Thymus (tissue), 11 donors: ENCODE measurements at regions not wholly inside any gene's neighbourhood (a gene's known extent, or its start where the extent isn't known, plus 50 kb on each side); places are given as distances from the start of the nearest gene placed in this dataset.
"Not testable (repeated sequence)": the region's sequence is repeated elsewhere in the genome, so short reads cannot be mapped to it uniquely, and the experiment has no call there.

Source experiments
- DNase-seq, 9 donors: peaks; one replicate each; pipeline ENCODE4 v3.0.0-alpha.2; 2013; ENCODE audit warnings: low spot score in 9 of 9, low read depth in 6 of 9, missing footprints in 1 of 9
- H3K27ac ChIP-seq, 2 donors: one replicate each; pipeline ENCODE4 v1.5.1; 2013; ENCODE audit warnings: control low read depth in 1 of 2, low read depth in 1 of 2, low read length in 1 of 2, mild to moderate bottlenecking in 1 of 2, moderate library complexity in 1 of 2
- H3K27me3 ChIP-seq, 2 donors: one replicate each; pipeline ENCODE4 v1.5.1; 2013; ENCODE audit warnings: low read length in 1 of 2; ENCODE audit not compliant: control insufficient read depth in 2 of 2, insufficient read depth in 1 of 2
- H3K36me3 ChIP-seq, 2 donors: one replicate each; pipeline ENCODE4 v1.5.1; 2013; ENCODE audit warnings: low read length in 1 of 2, mild to moderate bottlenecking in 1 of 2, moderate library complexity in 1 of 2; ENCODE audit not compliant: control insufficient read depth in 2 of 2, insufficient read depth in 2 of 2
- H3K4me1 ChIP-seq, 2 donors: one replicate each; pipeline ENCODE4 v1.5.1; 2013; ENCODE audit warnings: low read length in 2 of 2; ENCODE audit not compliant: control insufficient read depth in 2 of 2, insufficient read depth in 2 of 2
- H3K4me3 ChIP-seq, 2 donors: one replicate each; pipeline ENCODE4 v1.5.1; 2013; ENCODE audit warnings: low read length in 2 of 2, control low read depth in 1 of 2, mild to moderate bottlenecking in 1 of 2
- H3K9me3 ChIP-seq, 2 donors: one replicate each; pipeline ENCODE4 v1.5.1; 2013; ENCODE audit warnings: low read length in 1 of 2, mild to moderate bottlenecking in 1 of 2; ENCODE audit not compliant: control insufficient read depth in 2 of 2, insufficient read depth in 1 of 2
- WGBS: extraction: QIAGEN DNeasy Blood & Tissue Kit; methylation state at CpG from one replicate; pipeline ENCODE4 v1.1.7; 2013; 5-methylcytosine and 5-hydroxymethylcytosine counted together
- donor health status: healthy.

DNA sequence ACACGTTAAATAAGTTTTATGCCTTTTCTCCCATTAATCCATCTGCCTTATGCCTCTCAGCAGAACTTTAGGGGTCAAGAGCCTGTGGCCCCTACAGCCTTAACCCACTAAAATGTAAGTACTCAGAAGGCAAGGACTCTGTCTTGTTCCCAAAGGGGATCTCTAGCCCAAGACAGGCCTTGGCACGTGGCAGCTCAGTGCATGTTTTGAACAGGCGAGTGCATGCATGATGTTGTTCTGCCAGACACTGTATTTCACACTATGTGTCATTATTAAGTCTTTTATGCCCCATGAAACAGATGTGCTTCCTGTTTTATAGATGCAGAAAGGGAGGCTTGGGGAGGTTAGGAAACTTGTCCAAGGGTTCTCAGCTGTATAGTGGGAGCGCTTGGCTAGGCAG, 102.8 kb downstream of the ETS2 start:
- Histone ChIP-seq H3K4me3 (no peak overlapping the region), H3K27me3 (peaks cover 0 to 2% of the 10 kb centered on the region in 2 donors), H3K9me3 (no peaks in the 10 kb centered on the region), H3K36me3 (no peaks in the 10 kb centered on the region), H3K4me1 (peaks cover 0 to 23% of the 10 kb centered on the region in 2 donors), H3K27ac (peak overlapping the region in 1 of 2 donors; percentile 64)
- DNase-seq: no peak
- 96% methylated on average over 4 of the region's 4 CpGs for WGBS

DNA sequence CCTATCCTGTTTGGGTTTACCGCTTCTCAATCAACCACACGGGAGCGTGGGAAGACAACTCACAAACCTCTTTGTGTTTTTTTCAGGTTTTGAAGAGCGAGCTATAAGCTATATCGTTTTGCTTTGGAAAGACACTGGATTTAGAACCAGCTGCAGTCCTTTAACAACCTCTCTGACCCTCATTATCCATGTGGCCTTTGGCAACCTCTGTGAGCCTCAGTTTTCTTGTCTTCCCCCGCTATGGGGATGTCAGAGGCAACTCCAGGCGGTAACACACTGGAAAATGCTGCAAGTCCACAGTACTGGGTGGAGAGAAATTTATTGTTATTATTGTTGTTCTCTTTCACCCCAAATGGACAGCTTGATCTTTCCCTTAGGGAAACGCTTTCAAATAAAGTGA, 100.0 kb downstream of the ETS2 start:
- Histone ChIP-seq H3K27me3 (no peaks in the 10 kb centered on the region), H3K9me3 (no peaks in the 10 kb centered on the region), H3K4me3 (no peak overlapping the region), H3K36me3 (no peaks in the 10 kb centered on the region), H3K4me1 (peaks cover 0 to 14% of the 10 kb centered on the region in 2 donors), H3K27ac (no peak overlapping the region)
- 85% methylated on average over 8 of the region's 8 CpGs for WGBS
- DNase-seq: no peak

DNA sequence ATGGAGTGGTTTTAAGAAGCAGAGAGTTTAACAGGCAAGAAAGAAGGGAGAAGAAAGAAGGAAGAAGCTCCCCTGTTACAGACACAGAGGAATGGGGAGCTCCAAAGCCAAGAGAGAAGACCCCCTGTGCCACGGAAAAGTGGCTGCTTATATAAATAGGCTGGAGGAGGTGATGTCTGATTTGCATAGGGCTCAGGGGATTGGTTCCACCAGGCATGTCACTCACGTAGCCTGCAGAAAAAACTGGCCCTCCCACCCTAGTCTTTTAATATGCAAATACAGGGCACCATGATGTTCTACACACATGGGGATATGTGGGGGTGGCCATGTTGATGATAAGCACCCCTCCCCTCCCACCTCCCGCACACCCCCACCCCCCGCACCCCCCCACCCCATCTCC, 99.6 kb downstream of the ETS2 start:
- H3K4me1 ChIP-seq: peaks cover 0 to 14% of the 10 kb centered on the region in 2 donors
- H3K36me3 ChIP-seq: no peaks in the 10 kb centered on the region
- no peak overlapping the region for H3K27ac ChIP-seq
- DNase-seq: no peak
- H3K27me3 ChIP-seq: no peaks in the 10 kb centered on the region
- WGBS: 94% methylated on average over 4 of the region's 4 CpGs
- H3K9me3 ChIP-seq: no peaks in the 10 kb centered on the region
- no peak overlapping the region for H3K4me3 ChIP-seq

DNA sequence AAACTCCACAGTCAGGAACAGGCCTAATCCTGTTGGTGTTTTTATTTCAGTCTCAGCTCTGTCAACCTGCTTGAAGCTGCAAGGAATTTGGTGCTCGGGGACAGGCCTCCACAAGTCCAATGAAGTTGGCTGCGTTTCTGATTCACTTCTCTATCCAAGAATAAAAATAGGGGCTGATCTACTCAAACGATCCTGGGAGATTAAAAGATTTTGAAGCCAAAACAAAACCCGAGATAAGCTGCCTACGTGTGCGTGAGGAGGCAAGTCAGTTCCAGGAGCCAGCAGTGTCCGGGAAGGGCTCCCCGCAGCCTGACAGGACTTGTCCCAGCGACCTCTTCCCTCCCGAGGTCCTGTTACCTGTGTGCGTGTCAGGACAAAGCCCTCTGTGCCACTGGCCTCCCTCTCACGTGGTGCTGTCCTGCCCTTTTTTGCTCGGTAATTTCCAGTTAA, 98.0 kb downstream of the ETS2 start:
- Histone ChIP-seq H3K36me3 (no peaks in the 10 kb centered on the region), H3K4me1 (peaks cover 0 to 14% of the 10 kb centered on the region in 2 donors), H3K27me3 (no peaks in the 10 kb centered on the region), H3K27ac (peak overlapping the region in 1 of 2 donors; percentile 79), H3K4me3 (no peak overlapping the region), H3K9me3 (no peaks in the 10 kb centered on the region)
- 89% methylated on average over 13 of the region's 13 CpGs for WGBS
- DNase-seq: peak in 2 of 9 donors; percentile 26 to 35

DNA sequence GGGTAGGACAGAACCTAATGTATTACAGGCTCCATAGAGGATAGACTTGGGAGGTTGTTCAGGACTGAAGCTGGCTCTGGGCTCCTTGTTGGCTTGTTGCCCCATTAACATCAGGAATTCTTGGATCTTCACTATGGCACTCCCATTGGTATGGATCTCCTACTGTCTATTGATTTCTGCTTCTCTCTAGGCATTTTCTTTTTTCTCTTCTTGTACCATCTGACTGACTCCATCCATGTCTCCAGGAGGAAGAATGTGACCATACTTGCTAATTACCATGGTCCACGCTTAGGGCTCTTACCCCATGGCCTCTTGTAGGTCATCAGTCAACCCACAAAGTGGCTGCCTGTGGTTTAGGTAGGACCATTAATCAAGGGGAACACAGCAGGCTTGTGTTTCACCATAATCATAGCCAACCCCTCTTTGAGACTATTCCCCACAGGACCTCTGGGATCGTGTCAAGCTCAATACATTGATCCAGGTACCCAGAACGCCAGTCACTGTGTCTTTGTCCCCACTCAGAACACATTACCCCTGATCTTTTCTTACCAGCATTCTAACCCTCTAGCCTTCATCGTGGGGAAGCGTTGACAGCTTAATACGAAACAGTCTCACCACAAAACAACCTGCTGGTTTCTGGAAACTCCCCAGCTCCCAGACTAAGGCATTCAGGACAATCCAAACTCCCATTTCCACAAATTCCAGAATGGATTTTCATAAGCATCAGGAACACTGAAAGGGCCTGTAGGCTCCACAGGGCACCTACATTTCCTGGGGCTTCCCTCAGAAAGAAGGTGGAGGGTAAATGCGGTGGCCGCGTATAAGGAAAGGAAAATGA, 97.1 kb downstream of the ETS2 start:
- Histone ChIP-seq H3K27me3 (no peaks in the 10 kb centered on the region), H3K36me3 (no peaks in the 10 kb centered on the region), H3K4me3 (no peak overlapping the region), H3K9me3 (no peaks in the 10 kb centered on the region), H3K27ac (peak overlapping the region; percentile 19 to 79), H3K4me1 (peaks cover 0 to 14% of the 10 kb centered on the region in 2 donors)
- WGBS: 96% methylated on average over 9 of the region's 9 CpGs
- DNase-seq: no peak

DNA sequence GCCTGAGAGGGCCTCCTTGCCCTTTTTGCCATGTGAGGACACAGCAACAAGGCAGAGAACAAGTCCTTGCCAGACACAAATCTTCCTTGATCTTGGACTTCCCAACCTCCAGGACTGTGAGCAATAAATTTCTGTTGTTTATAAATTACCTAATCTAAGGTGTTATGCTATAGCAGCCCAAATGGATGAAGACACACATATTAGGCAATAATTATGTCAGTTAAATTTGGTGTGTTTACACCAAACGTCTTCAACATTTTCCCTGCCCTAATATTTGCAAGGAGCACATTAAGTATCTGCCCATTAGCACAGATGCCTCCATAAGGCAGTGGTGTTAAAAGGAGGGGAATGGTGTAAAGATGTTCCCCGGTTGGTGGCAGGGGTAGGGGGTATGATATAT, 94.8 kb downstream of the ETS2 start:
- Histone ChIP-seq H3K27ac (no peak overlapping the region), H3K4me3 (no peak overlapping the region), H3K27me3 (no peaks in the 10 kb centered on the region), H3K9me3 (no peaks in the 10 kb centered on the region), H3K4me1 (peaks cover 2 to 8% of the 10 kb centered on the region in 2 donors), H3K36me3 (no peaks in the 10 kb centered on the region)
- WGBS: 95% methylated on average over 2 of the region's 2 CpGs
- no peak for DNase-seq

DNA sequence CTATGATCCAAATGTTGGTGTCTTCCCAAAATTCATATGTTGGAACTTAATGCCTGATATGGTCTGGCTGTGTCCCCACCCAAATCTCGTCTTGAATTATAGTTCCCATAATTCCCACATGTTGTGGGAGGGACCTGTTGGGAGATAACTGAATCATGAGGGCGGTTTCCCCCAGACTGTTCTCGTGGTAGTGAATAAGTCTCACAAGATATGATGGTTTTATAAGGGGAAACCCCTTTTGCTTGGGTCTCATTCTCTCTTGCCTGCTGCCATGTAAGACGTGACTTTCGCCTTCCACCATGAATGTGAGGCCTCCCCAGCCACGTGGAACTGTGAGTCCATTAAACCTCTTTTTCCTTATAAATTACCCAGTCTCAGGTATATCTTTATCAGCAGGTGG, 94.3 kb downstream of the ETS2 start:
- not testable (repeated sequence) for H3K4me3 ChIP-seq, H3K9me3 ChIP-seq, H3K27ac ChIP-seq, H3K4me1 ChIP-seq, H3K36me3 ChIP-seq, DNase-seq, H3K27me3 ChIP-seq
- 96% methylated on average over 6 of the region's 6 CpGs for WGBS

DNA sequence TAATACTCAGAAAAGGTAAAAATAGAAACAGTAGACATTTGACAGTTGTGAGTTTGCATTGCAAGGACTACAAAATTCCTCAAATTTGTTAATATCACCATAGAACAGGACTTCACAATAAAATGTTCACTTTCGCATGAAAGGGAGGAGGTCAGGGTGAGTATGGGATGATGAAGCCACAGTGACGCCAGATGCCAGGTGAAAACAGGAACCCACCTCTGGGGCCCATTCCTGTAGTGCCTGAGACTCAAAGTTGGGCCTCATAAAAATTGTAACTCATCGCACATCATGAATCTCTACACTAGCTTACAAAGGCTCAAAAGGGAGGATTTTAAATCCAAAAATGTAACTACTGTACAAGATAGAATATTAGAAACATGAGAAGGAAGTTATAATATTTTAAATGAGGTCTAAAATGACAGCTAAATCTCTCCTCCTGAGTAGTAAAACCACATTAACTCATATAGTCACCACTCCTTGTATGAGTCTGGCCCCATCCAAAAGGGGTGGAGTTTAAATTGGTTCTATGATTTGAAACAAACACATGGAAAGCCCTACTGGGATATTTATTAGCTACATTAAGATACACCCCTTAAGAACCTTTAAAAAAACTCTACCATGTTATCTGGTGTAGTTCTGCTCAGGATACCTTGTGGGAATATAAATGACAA, 93.7 kb downstream of the ETS2 start:
- 54% methylated on average over 3 of the region's 3 CpGs for WGBS
- DNase-seq: no peak
- Histone ChIP-seq H3K9me3 (no peaks in the 10 kb centered on the region), H3K4me3 (no peak overlapping the region), H3K4me1 (peaks cover 2 to 6% of the 10 kb centered on the region in 2 donors), H3K27me3 (no peaks in the 10 kb centered on the region), H3K27ac (no peak overlapping the region), H3K36me3 (no peaks in the 10 kb centered on the region)

DNA sequence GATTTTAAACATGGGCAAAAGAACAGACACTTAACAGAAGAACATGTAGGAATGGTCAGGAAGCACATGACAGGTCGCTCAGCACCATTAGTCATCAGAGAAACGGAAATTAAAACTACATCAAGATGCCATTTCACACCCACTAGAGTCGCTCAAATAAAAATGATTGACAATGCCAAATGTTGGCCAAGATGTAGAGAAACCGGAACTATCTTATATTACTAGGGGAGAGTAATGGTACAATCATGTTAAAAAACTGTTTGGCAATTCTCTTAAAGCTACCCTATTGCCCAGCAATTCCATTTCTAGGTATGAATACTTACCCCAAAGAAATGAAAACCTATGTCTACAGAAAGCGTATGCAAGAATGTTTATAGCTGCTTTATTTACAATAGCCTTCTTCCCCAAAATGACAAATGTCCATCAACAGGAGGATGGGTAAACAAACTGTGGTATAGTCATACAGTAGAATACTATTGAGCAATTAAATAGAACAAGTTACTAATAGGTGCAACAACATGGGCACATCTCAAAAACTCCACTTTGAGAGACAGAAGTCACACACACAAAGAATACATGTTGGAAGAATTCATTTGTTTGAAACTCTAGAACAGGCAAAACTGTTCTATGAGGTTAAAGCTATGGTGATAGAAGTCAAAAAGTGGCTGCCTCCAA, 92.8 kb downstream of the ETS2 start:
- H3K27ac ChIP-seq: no peak overlapping the region
- H3K4me3 ChIP-seq: no peak overlapping the region
- H3K9me3 ChIP-seq: no peaks in the 10 kb centered on the region
- no peaks in the 10 kb centered on the region for H3K36me3 ChIP-seq
- DNase-seq: no peak
- 89% methylated on average over 5 of the region's 5 CpGs for WGBS
- H3K4me1 ChIP-seq: peaks cover 2% of the 10 kb centered on the region in 2 donors
- H3K27me3 ChIP-seq: no peaks in the 10 kb centered on the region
